A549 (cell line): ENCODE measurements at regions not wholly inside any gene's neighbourhood (a gene's known extent, or its start where the extent isn't known, plus 50 kb on each side); places are given as distances from the start of the nearest gene placed in this dataset.

ENCODE experiments used
- BCL3 ChIP-seq: fragments of >200 bp; sonication (Bioruptor Twin); formaldehyde crosslinking; IDR thresholded peaks from 3 replicates; pipeline ENCODE4 v1.6.1; 2016
- CTCF ChIP-seq: fragments of >200 bp; sonication (Bioruptor Twin); formaldehyde crosslinking; IDR thresholded peaks from 3 replicates; pipeline ENCODE4 v1.5.1; 2016
- EP300 ChIP-seq, 2 experiments: fragments of >200 bp; sonication (Bioruptor Twin); formaldehyde crosslinking; IDR thresholded peaks; 2 replicates in 1 of 2; 3 replicates in 1 of 2; pipeline ENCODE4 v1.6.1; 2016 to 2017
- HES2 ChIP-seq: fragments of >200 bp; sonication (Bioruptor Twin); formaldehyde crosslinking; IDR thresholded peaks from 2 replicates; pipeline ENCODE4 v1.6.1; 2016
- MAX ChIP-seq: IDR thresholded peaks from 2 replicates; pipeline ENCODE4 v1.6.1; 2012
- POLR2A ChIP-seq: IDR thresholded peaks from 2 replicates; pipeline ENCODE4 v1.6.1; 2012; ENCODE audit warnings: mild to moderate bottlenecking, low read length
- RAD21 ChIP-seq, 2 experiments: fragments of >200 bp in 1 of 2; sonication (Bioruptor Twin) in 1 of 2; formaldehyde crosslinking in 1 of 2; IDR thresholded peaks in 1 of 2; conservative IDR thresholded peaks in 1 of 2; 2 replicates in 1 of 2; 3 replicates in 1 of 2; pipeline ENCODE4 v1.6.1; 2012 to 2018; ENCODE audit warnings: inconsistent platforms in 1 of 2
- RFX5 ChIP-seq: fragments of 450-650 bp; IDR thresholded peaks from 2 replicates; pipeline ENCODE4 v1.7.1; 2014; ENCODE audit warnings: antibody characterized with exemption, mild to moderate bottlenecking, moderate library complexity
- RNF2 ChIP-seq: fragments of 200-600 bp; sonication (generic); IDR thresholded peaks from 2 replicates; pipeline ENCODE4 v1.6.1; 2016; ENCODE audit warnings: low read depth, mild to moderate bottlenecking, antibody characterized with exemption, moderate library complexity, borderline replicate concordance
- SMC3 ChIP-seq: fragments of >200 bp; sonication (Bioruptor Twin); formaldehyde crosslinking; IDR thresholded peaks from 3 replicates; pipeline ENCODE4 v1.6.1; 2018; ENCODE audit warnings: inconsistent platforms

GRCh38 chr1:215360031-215360430 lies 207.1 kb upstream of the KCTD3 start:
- no peak for TF ChIP-seq CTCF
- no peak for TF ChIP-seq POLR2A
- no peak for TF ChIP-seq HES2
- no peak for TF ChIP-seq MAX
- no peak for TF ChIP-seq EP300 (IDR thresholded peaks at IDR 0.05)
- TF ChIP-seq RAD21 (conservative IDR thresholded peaks at IDR 0.05 in 1 of 2, IDR thresholded peaks at IDR 0.05 in 1 of 2): no peak
- no peak for TF ChIP-seq BCL3
- TF ChIP-seq RNF2: no peak
- no peak for TF ChIP-seq RFX5
- no peak for TF ChIP-seq SMC3
